ENCODE measurements at regions not wholly inside any gene's neighbourhood (a gene's known extent, or its start where the extent isn't known, plus 50 kb on each side); places are given as distances from the start of the nearest gene placed in this dataset.
A peak's percentile ranks its signal among the peaks of the same experiment; 100 is the strongest.

DNA sequence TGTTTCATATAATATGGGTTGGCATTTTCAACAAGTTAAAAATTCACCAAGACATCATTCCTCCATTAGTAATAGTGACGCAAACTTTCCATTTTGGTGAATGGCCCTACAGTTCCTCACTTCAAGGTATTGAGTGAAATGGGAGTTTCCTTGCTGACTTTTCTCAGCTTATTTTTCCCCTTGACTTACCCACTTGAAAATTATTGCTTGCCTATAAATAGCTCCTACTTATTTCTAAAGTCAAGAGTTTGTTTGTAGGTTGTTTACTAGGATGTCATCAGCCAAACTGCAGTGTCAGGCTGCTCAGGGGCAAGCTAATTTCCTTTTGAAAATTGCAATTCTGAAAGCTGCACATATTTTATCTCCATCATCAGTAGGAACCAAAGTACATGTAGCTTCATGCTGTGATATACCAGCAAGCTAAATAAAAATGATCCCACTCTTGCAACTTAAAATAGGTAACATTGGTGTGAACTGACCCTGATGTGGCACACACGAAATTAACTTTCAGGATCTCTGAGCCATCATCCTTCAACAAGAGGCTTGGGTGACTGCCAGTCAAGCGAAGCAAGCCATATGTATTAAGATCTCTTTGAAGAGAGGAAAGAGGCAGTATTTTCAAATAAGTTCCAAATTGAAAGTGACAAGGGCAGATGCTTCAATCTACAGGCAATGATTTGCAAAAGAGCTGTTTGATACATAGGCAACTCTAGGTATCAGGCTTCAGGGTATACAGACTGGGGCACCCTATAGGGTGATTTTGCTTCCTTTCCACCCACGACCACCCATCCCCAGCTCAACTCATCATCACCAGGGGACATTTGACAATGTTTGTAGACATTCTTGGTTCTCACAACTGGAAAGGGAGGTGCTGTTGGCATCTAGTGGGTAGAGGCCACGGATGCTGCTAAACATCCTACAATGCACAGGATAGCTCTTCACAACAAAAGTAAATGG is 66.8 kb upstream of the RASGRP1 start:
- Histone ChIP-seq H3K27ac (ENCODE audit: low read depth, low read length, poor library complexity, severe bottlenecking) (peak overlapping the region; percentile 62), H3K4me1 (ENCODE audit: insufficient read depth, low read length, severe bottlenecking) (peaks cover 49% of the 10 kb centered on the region), H3K4me2 (ENCODE audit: low read length) (peak overlapping the region; percentile 26; the same call in 1 of the 2 replicates), H3K36me3 (ENCODE audit: insufficient read depth, low read length) (no peaks in the 10 kb centered on the region), H3K4me3 (ENCODE audit: low read depth, low read length, poor library complexity, severe bottlenecking) (no peak overlapping the region), H3K9ac (ENCODE audit: low read length) (peak overlapping the region; percentile 1; the same call in 1 of the 2 replicates), H3K27me3 (ENCODE audit: insufficient read depth, low read length) (no peaks in the 10 kb centered on the region), H4K20me1 (ENCODE audit: insufficient read depth, low read length) (no peaks in the 10 kb centered on the region), H3F3A (ENCODE audit: insufficient read depth, low read length) (no peaks in the 10 kb centered on the region), H2AFZ (ENCODE audit: low read length) (peak overlapping the region; percentile 76; the same call in 1 of the 2 replicates), H3K79me2 (ENCODE audit: insufficient read depth, low read length) (no peaks in the 10 kb centered on the region), H3K9me2 (ENCODE audit: low read depth, low read length) (no peaks in the 10 kb centered on the region), H3K9me3 (ENCODE audit: low read length) (no peaks in the 10 kb centered on the region)
- TF ChIP-seq EZH2 (IDR thresholded peaks at IDR 0.05; ENCODE audit: borderline replicate concordance, low read length) = no peak
- TF ChIP-seq, protein P1, sequence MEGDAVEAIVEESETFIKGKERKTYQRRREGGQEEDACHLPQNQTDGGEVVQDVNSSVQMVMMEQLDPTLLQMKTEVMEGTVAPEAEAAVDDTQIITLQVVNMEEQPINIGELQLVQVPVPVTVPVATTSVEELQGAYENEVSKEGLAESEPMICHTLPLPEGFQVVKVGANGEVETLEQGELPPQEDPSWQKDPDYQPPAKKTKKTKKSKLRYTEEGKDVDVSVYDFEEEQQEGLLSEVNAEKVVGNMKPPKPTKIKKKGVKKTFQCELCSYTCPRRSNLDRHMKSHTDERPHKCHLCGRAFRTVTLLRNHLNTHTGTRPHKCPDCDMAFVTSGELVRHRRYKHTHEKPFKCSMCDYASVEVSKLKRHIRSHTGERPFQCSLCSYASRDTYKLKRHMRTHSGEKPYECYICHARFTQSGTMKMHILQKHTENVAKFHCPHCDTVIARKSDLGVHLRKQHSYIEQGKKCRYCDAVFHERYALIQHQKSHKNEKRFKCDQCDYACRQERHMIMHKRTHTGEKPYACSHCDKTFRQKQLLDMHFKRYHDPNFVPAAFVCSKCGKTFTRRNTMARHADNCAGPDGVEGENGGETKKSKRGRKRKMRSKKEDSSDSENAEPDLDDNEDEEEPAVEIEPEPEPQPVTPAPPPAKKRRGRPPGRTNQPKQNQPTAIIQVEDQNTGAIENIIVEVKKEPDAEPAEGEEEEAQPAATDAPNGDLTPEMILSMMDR (IDR thresholded peaks at IDR 0.05; ENCODE audit: low read length) = no peak

DNA sequence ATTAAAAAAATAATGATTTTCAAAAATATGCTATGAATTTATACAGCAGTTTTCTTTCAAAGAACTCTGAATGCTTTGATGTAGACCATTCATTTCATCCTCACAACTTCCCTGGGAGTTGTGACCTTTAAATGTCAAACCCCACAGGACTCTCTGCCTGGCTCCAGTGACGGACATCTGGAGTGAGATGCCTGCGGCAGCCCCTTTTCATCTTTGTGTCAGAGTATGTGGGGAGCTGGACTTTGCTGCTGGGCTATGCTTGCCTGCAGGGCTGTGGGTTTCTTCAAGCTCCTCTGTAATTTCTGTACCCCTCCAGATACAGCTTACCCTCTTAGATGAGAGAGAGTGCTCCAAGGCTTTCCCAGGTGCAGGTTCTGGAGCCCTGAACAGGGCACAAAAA is 70.6 kb upstream of the RASGRP1 start:
- Histone ChIP-seq H3K4me2 (ENCODE audit: low read length) (no peak overlapping the region), H2AFZ (ENCODE audit: low read length) (0 out of 2 replicates have a peak overlapping the region, but pooled peaks have one; percentile 36), H3K79me2 (ENCODE audit: insufficient read depth, low read length) (no peaks in the 10 kb centered on the region), H3F3A (ENCODE audit: insufficient read depth, low read length) (no peaks in the 10 kb centered on the region), H3K9me3 (ENCODE audit: low read length) (no peaks in the 10 kb centered on the region), H3K9me2 (ENCODE audit: low read depth, low read length) (no peaks in the 10 kb centered on the region), H3K4me3 (ENCODE audit: low read depth, low read length, poor library complexity, severe bottlenecking) (no peak overlapping the region), H3K27me3 (ENCODE audit: insufficient read depth, low read length) (no peaks in the 10 kb centered on the region), H4K20me1 (ENCODE audit: insufficient read depth, low read length) (no peaks in the 10 kb centered on the region), H3K27ac (ENCODE audit: low read depth, low read length, poor library complexity, severe bottlenecking) (peak overlapping the region; percentile 57), H3K36me3 (ENCODE audit: insufficient read depth, low read length) (no peaks in the 10 kb centered on the region), H3K9ac (ENCODE audit: low read length) (no peak overlapping the region), H3K4me1 (ENCODE audit: insufficient read depth, low read length, severe bottlenecking) (peaks cover 61% of the 10 kb centered on the region)
- no peak for TF ChIP-seq EZH2 (IDR thresholded peaks at IDR 0.05; ENCODE audit: borderline replicate concordance, low read length)
- TF ChIP-seq, protein P1 (IDR thresholded peaks at IDR 0.05; ENCODE audit: low read length) = no peak

DNA sequence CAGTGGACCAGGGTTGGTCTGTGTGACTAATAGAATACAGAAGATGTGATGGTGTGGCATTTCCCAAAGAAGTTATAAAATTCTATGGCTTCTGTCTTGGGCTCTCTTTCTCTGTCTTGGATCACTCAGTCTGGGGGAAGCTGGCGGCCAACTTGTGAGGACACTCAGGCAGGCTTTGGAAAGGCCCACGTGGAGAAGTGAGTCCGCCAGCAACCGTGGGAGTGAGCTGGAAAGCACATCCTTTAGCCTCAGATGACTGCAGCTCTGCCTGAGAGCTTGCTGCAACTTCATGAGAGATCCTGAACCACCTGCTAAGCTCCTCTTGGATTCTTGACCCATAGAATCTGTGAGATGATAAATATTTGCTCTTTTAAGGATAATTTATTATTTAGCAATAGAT is 72.0 kb upstream of the RASGRP1 start:
- no peaks in the 10 kb centered on the region for H3K36me3 ChIP-seq (ENCODE audit: insufficient read depth, low read length)
- no peaks in the 10 kb centered on the region for H3K79me2 ChIP-seq (ENCODE audit: insufficient read depth, low read length)
- no peak overlapping the region for H3K4me3 ChIP-seq (ENCODE audit: low read depth, low read length, poor library complexity, severe bottlenecking)
- H3F3A ChIP-seq (ENCODE audit: insufficient read depth, low read length) = no peaks in the 10 kb centered on the region
- H3K9me3 ChIP-seq (ENCODE audit: low read length) = no peaks in the 10 kb centered on the region; the same call in 1 of the 2 replicates
- no peaks in the 10 kb centered on the region for H4K20me1 ChIP-seq (ENCODE audit: insufficient read depth, low read length)
- H2AFZ ChIP-seq (ENCODE audit: low read length) = no peak overlapping the region
- peaks cover 49% of the 10 kb centered on the region for H3K4me1 ChIP-seq (ENCODE audit: insufficient read depth, low read length, severe bottlenecking)
- no peak for TF ChIP-seq EZH2 (IDR thresholded peaks at IDR 0.05; ENCODE audit: borderline replicate concordance, low read length)
- TF ChIP-seq, protein P1 (IDR thresholded peaks at IDR 0.05; ENCODE audit: low read length) = no peak
- no peak overlapping the region for H3K4me2 ChIP-seq (ENCODE audit: low read length)
- no peak overlapping the region for H3K9ac ChIP-seq (ENCODE audit: low read length)
- no peaks in the 10 kb centered on the region for H3K9me2 ChIP-seq (ENCODE audit: low read depth, low read length)
- H3K27ac ChIP-seq (ENCODE audit: low read depth, low read length, poor library complexity, severe bottlenecking) = peak overlapping the region; percentile 94
- H3K27me3 ChIP-seq (ENCODE audit: insufficient read depth, low read length) = no peaks in the 10 kb centered on the region
